CD8-positive, alpha-beta memory T cell (primary cell): ENCODE measurements at regions not wholly inside any gene's neighbourhood (a gene's known extent, or its start where the extent isn't known, plus 50 kb on each side); places are given as distances from the start of the nearest gene placed in this dataset.

Experiments
- CTCF ChIA-PET: fragments of 350-600 bp; sonication (Branson Sonifier 250); formaldehyde crosslinking; loops from one replicate; lab custom pipeline; 2021; ENCODE audit warnings: antibody characterized with exemption; lab: Charles Lee
- POLR2A ChIA-PET: fragments of 350-600 bp; sonication (Branson Sonifier 250); formaldehyde crosslinking; loops from one replicate; lab custom pipeline; 2021; ENCODE audit warnings: antibody characterized with exemption; lab: Charles Lee
- DNase-seq, 5 donors: peaks; one replicate each; pipeline versions ENCODE4 v3.0.0 to v3.0.0-alpha.2; 2020 to 2022; ENCODE audit warnings: mixed read lengths in 1 of 5
- H3K27ac ChIP-seq: one replicate; pipeline ENCODE4 v1.7.0; 2013; ENCODE audit warnings: low read depth, mild to moderate bottlenecking, low read length, moderate library complexity
- H3K27me3 ChIP-seq: 2 replicates; pipeline ENCODE4 v1.7.0; 2013; ENCODE audit warnings: low read length, mild to moderate bottlenecking; ENCODE audit not compliant: insufficient read depth, poor library complexity, severe bottlenecking
- H3K36me3 ChIP-seq: 2 replicates; pipeline ENCODE4 v1.7.0; 2013; ENCODE audit warnings: mild to moderate bottlenecking, low read length, moderate library complexity; ENCODE audit not compliant: insufficient read depth
- H3K4me1 ChIP-seq: 2 replicates; pipeline ENCODE4 v1.7.0; 2013; ENCODE audit warnings: mild to moderate bottlenecking, low read length, moderate library complexity; ENCODE audit not compliant: insufficient read depth
- H3K4me3 ChIP-seq: 2 replicates; pipeline ENCODE4 v1.7.0; 2013; ENCODE audit warnings: mild to moderate bottlenecking, low read length
- H3K9me3 ChIP-seq: 2 replicates; pipeline ENCODE4 v1.7.0; 2013; ENCODE audit warnings: mild to moderate bottlenecking, low read length
- H3K27ac Mint-ChIP-seq, 8 donors: one replicate each; pipeline ENCODE4 v1.8.0; 2020 to 2021; ENCODE audit warnings: mixed read lengths in 8 of 8, mild to moderate bottlenecking in 6 of 8, inconsistent platforms in 3 of 8, moderate library complexity in 3 of 8
- H3K27me3 Mint-ChIP-seq, 2 donors: one replicate each; pipeline ENCODE4 v1.8.0; 2020 to 2021; ENCODE audit warnings: mixed read lengths in 2 of 2, mild to moderate bottlenecking in 1 of 2, moderate library complexity in 1 of 2
- H3K36me3 Mint-ChIP-seq, 3 donors: one replicate each; pipeline ENCODE4 v1.8.0; 2020 to 2021; ENCODE audit warnings: mixed read lengths in 3 of 3, inconsistent platforms in 1 of 3, mild to moderate bottlenecking in 1 of 3
- H3K4me1 Mint-ChIP-seq, 3 donors: one replicate each; pipeline ENCODE4 v1.8.0; 2020 to 2021; ENCODE audit warnings: mixed read lengths in 3 of 3, inconsistent platforms in 1 of 3, mild to moderate bottlenecking in 1 of 3
- H3K4me3 Mint-ChIP-seq, 7 donors: one replicate each; pipeline ENCODE4 v1.8.0; 2020 to 2021; ENCODE audit warnings: mixed read lengths in 7 of 7, mild to moderate bottlenecking in 6 of 7, moderate library complexity in 4 of 7, inconsistent platforms in 2 of 7
- H3K9me3 Mint-ChIP-seq, 5 donors: one replicate each; pipeline ENCODE4 v1.8.0; 2020 to 2022; ENCODE audit warnings: mixed read lengths in 5 of 5, mild to moderate bottlenecking in 3 of 5, moderate library complexity in 2 of 5, inconsistent platforms in 1 of 5

DNA sequence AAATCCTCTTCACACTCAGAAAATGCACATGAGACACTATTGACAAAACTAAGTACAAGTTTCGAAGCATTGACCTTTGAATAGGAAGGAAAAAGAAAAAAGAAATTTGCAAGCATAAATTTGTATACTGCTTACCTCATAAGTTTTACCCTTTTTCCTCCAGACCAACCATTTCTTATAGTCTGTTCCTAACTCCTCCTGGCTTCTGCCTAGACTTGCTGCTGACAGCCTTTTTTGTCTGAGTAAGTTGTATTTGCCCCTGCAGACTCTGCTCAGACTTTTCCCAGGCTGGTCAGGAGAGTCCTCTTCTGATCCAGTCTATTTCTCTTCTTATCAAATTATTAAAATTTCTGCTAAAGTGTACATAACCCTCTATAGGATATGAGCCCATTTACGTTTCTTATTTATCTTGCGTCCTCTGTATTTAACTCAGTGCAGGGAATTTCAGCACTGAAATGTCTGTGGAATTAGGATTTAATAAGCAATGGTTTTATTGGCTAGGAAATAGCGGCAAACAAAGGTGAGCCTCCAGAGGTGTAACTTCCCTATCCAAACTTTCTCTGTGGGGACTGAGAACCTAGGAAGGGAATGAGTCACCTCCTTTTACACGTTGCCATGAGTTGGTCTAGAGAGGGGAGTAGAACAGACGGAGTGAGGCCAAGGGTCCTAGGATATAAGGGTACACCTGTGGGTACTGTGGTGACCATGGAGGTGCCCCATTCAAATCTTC lies 207.1 kb upstream of the MARCKS start:
- no peak overlapping the region for H3K27ac Mint-ChIP-seq
- no peak for DNase-seq
- POLR2A ChIA-PET = no interaction called here

DNA sequence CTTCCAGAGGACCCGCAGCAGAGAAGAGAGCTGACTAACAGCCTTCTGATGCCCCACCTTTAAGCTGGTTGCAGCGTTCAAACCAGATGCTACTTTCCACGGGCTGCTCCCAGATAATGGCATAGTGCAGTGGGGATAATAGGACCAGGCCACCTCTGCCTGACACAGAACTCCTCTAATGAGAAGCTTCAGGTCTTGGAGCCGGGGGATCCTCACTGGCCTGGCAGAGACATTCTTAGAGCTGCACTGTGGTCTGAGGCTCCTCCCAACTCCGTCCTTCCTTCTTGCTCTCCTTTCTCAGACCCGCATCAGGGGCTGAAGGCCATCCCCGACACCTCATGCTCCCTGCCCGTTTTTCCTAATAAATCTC lies 206.6 kb upstream of the MARCKS start:
- H3K27ac ChIP-seq = no peak overlapping the region
- no peak overlapping the region for H3K4me3 Mint-ChIP-seq
- ChIA-PET POLR2A (no interaction called here), CTCF (no interaction called here)
- H3K9me3 ChIP-seq = no peaks in the 10 kb centered on the region
- H3K27ac Mint-ChIP-seq = no peak overlapping the region
- H3K27me3 ChIP-seq = no peaks in the 10 kb centered on the region
- no peak for DNase-seq
- H3K36me3 ChIP-seq = no peaks in the 10 kb centered on the region
- H3K4me1 ChIP-seq = no peaks in the 10 kb centered on the region
- H3K36me3 Mint-ChIP-seq = no peaks in the 10 kb centered on the region
- H3K27me3 Mint-ChIP-seq = peaks cover 4 to 9% of the 10 kb centered on the region in 2 donors
- H3K9me3 Mint-ChIP-seq = no peaks in the 10 kb centered on the region
- H3K4me1 Mint-ChIP-seq = no peaks in the 10 kb centered on the region
- no peak overlapping the region for H3K4me3 ChIP-seq

More for the DNA sequence above, 207.1 kb upstream of the MARCKS start:
- Histone ChIP-seq H3K4me1 (no peaks in the 10 kb centered on the region), H3K9me3 (no peaks in the 10 kb centered on the region), H3K4me3 (no peak overlapping the region), H3K36me3 (no peaks in the 10 kb centered on the region), H3K27me3 (no peaks in the 10 kb centered on the region), H3K27ac (no peak overlapping the region)
- CTCF ChIA-PET = no interaction called here
- H3K4me3 Mint-ChIP-seq = no peak overlapping the region
- no peaks in the 10 kb centered on the region for H3K4me1 Mint-ChIP-seq
- H3K9me3 Mint-ChIP-seq = no peaks in the 10 kb centered on the region
- H3K36me3 Mint-ChIP-seq = no peaks in the 10 kb centered on the region
- peaks cover 4 to 9% of the 10 kb centered on the region in 2 donors for H3K27me3 Mint-ChIP-seq

- POLR2A ChIA-PET = no interaction called here
Measured at GRCh38 chr6:113651120-113651519, 206.0 kb upstream of the MARCKS start.

DNA sequence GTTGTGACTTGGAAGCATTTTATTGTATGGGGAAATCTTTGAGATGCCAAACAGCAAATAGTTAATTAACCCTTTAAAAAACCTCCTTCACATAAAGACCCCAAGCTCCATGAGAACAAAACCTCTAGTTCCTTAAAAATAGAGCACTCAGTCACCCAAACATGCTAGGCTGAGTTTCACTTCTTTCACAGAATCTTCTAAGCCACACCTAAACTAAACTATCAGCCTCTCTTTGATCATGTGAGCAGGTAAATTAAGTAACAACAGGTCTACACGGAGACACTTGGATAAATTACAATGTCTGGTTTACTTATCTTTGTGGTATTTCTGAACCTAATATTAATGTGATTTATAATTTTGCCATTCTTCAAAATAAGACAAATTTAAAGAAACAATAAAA lies 205.2 kb upstream of the MARCKS start:
- H3K36me3 Mint-ChIP-seq = no peaks in the 10 kb centered on the region
- peaks cover 4 to 9% of the 10 kb centered on the region in 2 donors for H3K27me3 Mint-ChIP-seq
- no peak overlapping the region for H3K4me3 Mint-ChIP-seq
- H3K9me3 Mint-ChIP-seq = no peaks in the 10 kb centered on the region
- CTCF ChIA-PET = no interaction called here
- Histone ChIP-seq H3K36me3 (no peaks in the 10 kb centered on the region), H3K9me3 (no peaks in the 10 kb centered on the region), H3K27me3 (no peaks in the 10 kb centered on the region), H3K4me1 (no peaks in the 10 kb centered on the region), H3K4me3 (no peak overlapping the region), H3K27ac (no peak overlapping the region)
- H3K27ac Mint-ChIP-seq = no peak overlapping the region
- POLR2A ChIA-PET = no interaction called here
- DNase-seq = no peak
- H3K4me1 Mint-ChIP-seq = no peaks in the 10 kb centered on the region

More at GRCh38 chr6:113651120-113651519, 206.0 kb upstream of the MARCKS start:
- Mint-ChIP-seq H3K27me3 (peaks cover 4 to 9% of the 10 kb centered on the region in 2 donors), H3K4me3 (peak overlapping the region in 1 of 7 donors; percentile 27), H3K36me3 (no peaks in the 10 kb centered on the region), H3K4me1 (no peaks in the 10 kb centered on the region), H3K9me3 (no peaks in the 10 kb centered on the region), H3K27ac (no peak overlapping the region)
- Histone ChIP-seq H3K27ac (no peak overlapping the region), H3K4me3 (no peak overlapping the region), H3K9me3 (no peaks in the 10 kb centered on the region), H3K36me3 (no peaks in the 10 kb centered on the region), H3K27me3 (no peaks in the 10 kb centered on the region), H3K4me1 (no peaks in the 10 kb centered on the region)
- CTCF ChIA-PET = no interaction called here
- DNase-seq = no peak

DNA sequence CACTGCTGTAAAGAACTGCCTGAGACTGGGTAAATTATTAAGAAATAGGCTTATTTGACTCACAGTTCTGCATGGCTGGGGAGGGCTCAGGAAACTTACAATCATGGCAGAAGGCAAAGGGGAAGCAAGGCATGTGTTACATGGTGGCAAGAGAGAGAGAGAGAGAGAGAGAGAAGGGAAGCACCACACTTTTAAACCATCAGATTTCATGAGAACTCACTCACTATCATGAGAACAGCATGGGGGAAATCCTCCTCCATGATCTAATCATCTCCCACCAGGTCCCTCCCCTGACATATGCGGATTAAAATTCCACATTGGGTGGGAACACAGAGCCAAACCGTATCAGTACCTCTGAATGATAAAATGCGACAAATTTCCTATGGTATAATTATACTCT lies 203.9 kb upstream of the MARCKS start:
- POLR2A ChIA-PET = no interaction called here
- Mint-ChIP-seq H3K36me3 (no peaks in the 10 kb centered on the region), H3K27me3 (peaks cover 4 to 9% of the 10 kb centered on the region in 2 donors), H3K4me1 (no peaks in the 10 kb centered on the region), H3K27ac (no peak overlapping the region), H3K9me3 (no peaks in the 10 kb centered on the region), H3K4me3 (no peak overlapping the region)
- H3K27ac ChIP-seq = no peak overlapping the region
- no peak overlapping the region for H3K4me3 ChIP-seq
- H3K27me3 ChIP-seq = no peaks in the 10 kb centered on the region
- H3K4me1 ChIP-seq = no peaks in the 10 kb centered on the region
- H3K36me3 ChIP-seq = no peaks in the 10 kb centered on the region
- CTCF ChIA-PET = no interaction called here
- no peaks in the 10 kb centered on the region for H3K9me3 ChIP-seq
- no peak for DNase-seq

DNA sequence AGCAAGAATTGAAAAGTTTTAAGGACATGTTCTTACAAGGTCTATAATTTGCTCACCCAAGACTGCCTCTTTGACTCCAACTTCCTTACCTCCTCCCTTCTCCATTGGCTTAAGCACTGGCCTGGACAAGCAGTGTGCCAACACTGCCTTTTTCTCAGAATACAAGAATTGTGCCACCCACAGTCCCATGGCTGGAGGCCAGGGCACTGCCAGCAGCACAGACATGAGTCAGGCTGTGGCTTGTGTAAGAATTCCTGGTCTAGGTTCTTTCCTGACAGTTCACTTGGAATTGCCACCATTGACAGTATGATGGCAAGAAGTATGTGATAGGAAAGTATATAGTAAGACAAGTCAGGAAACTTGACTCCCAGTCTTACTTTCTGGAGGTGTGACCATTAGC lies 202.7 kb upstream of the MARCKS start:
- Mint-ChIP-seq H3K27me3 (peaks cover 4 to 6% of the 10 kb centered on the region in 2 donors), H3K27ac (no peak overlapping the region), H3K4me3 (no peak overlapping the region), H3K4me1 (no peaks in the 10 kb centered on the region), H3K9me3 (no peaks in the 10 kb centered on the region), H3K36me3 (no peaks in the 10 kb centered on the region)
- no peak for DNase-seq
- Histone ChIP-seq H3K4me3 (no peak overlapping the region), H3K27me3 (no peaks in the 10 kb centered on the region), H3K27ac (no peak overlapping the region), H3K36me3 (no peaks in the 10 kb centered on the region), H3K9me3 (no peaks in the 10 kb centered on the region), H3K4me1 (no peaks in the 10 kb centered on the region)
- ChIA-PET POLR2A (no interaction called here), CTCF (no interaction called here)

GRCh38 chr6:113655761-113656160 lies 201.4 kb upstream of the MARCKS start:
- Histone ChIP-seq H3K4me3 (no peak overlapping the region), H3K27ac (no peak overlapping the region), H3K9me3 (no peaks in the 10 kb centered on the region), H3K27me3 (no peaks in the 10 kb centered on the region), H3K36me3 (no peaks in the 10 kb centered on the region), H3K4me1 (no peaks in the 10 kb centered on the region)
- no peaks in the 10 kb centered on the region for H3K4me1 Mint-ChIP-seq
- no peaks in the 10 kb centered on the region for H3K9me3 Mint-ChIP-seq
- H3K36me3 Mint-ChIP-seq = no peaks in the 10 kb centered on the region
- no peak for DNase-seq
- H3K27ac Mint-ChIP-seq = no peak overlapping the region
- ChIA-PET CTCF (no interaction called here), POLR2A (no interaction called here)
- peaks cover 0 to 4% of the 10 kb centered on the region in 2 donors for H3K27me3 Mint-ChIP-seq
- H3K4me3 Mint-ChIP-seq = no peak overlapping the region

DNA sequence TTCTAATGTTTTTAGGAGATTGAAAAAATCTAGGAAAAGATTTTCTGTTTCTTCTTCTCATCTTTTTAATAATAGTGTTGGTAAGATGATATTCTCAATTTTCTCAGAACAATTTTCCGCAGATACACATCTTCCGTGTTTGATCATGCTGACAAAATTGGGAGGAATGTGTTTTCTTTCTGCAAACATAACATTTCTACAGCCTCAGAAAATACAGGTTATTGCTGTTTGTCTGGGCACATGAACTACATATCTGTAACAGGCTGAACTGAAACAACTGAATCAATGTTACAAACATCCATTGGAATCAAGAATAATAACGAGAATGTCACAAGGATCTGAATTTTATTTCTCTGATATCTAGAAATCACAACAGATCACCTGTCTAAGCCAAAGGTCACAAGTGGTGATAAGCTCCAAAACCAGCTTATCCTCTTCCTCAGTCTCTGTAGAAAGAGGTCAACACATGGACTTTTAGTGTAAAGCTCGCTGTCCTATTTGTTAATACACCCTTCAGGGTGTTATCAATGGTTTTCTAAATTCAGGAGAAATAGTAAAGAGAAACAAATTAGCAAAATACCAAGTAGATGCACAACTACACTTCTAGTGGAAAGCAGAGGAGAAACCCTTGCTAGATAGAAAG lies 197.3 kb upstream of the MARCKS start:
- Mint-ChIP-seq H3K4me3 (no peak overlapping the region), H3K9me3 (no peaks in the 10 kb centered on the region), H3K4me1 (no peaks in the 10 kb centered on the region), H3K27ac (no peak overlapping the region), H3K27me3 (no peaks in the 10 kb centered on the region), H3K36me3 (no peaks in the 10 kb centered on the region)
- ChIA-PET POLR2A (no interaction called here), CTCF (no interaction called here)
- no peaks in the 10 kb centered on the region for H3K27me3 ChIP-seq
- no peak for DNase-seq
- no peak overlapping the region for H3K4me3 ChIP-seq
- H3K9me3 ChIP-seq = no peaks in the 10 kb centered on the region
- H3K27ac ChIP-seq = no peak overlapping the region
- no peaks in the 10 kb centered on the region for H3K36me3 ChIP-seq
- no peaks in the 10 kb centered on the region for H3K4me1 ChIP-seq
